OCI-LY3 (cell line): ENCODE measurements at regions not wholly inside any gene's neighbourhood (a gene's known extent, or its start where the extent isn't known, plus 50 kb on each side); places are given as distances from the start of the nearest gene placed in this dataset.

Experiments used
- EZH2phosphoT487 ChIP-seq: fragments of 200-600 bp; shearing (Covaris generic); IDR thresholded peaks from 2 replicates; pipeline ENCODE4 v1.6.1; 2018; ENCODE audit warnings: antibody characterized with exemption, mixed run types, low read depth
- TF ChIP-seq, protein P1 (sequence below): fragments of 200-600, 300-600 bp; sonication (generic); IDR thresholded peaks from 2 replicates; pipeline ENCODE4 v1.5.1; 2014; ENCODE audit warnings: antibody characterized with exemption, low read length, low read depth

DNA sequence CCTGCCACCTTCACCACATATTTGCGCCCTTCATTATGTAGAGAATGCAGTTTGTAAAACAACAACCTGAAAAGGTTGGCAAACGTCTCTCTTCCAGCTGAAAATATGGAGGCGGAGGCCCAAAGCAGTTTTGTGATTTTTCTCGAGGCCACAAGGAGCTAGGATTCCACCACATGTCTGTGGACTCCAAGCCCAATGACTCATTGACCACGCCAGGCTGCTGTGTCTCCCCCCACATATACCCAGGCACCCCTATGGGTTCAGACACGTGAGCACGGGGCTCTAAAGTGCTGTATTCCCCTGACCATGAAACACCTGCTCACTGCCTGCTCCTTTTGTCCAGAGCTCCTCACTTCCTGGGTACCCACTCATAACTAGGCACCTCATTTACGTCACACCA, 121.4 kb upstream of the CDH5 start:
- TF ChIP-seq EZH2phosphoT487 = no peak
- TF ChIP-seq, protein P1, sequence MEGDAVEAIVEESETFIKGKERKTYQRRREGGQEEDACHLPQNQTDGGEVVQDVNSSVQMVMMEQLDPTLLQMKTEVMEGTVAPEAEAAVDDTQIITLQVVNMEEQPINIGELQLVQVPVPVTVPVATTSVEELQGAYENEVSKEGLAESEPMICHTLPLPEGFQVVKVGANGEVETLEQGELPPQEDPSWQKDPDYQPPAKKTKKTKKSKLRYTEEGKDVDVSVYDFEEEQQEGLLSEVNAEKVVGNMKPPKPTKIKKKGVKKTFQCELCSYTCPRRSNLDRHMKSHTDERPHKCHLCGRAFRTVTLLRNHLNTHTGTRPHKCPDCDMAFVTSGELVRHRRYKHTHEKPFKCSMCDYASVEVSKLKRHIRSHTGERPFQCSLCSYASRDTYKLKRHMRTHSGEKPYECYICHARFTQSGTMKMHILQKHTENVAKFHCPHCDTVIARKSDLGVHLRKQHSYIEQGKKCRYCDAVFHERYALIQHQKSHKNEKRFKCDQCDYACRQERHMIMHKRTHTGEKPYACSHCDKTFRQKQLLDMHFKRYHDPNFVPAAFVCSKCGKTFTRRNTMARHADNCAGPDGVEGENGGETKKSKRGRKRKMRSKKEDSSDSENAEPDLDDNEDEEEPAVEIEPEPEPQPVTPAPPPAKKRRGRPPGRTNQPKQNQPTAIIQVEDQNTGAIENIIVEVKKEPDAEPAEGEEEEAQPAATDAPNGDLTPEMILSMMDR = no peak
